HL-60 (cell line): ENCODE measurements at regions not wholly inside any gene's neighbourhood (a gene's known extent, or its start where the extent isn't known, plus 50 kb on each side); places are given as distances from the start of the nearest gene placed in this dataset.

Experiments used
- DNase-seq, 2 experiments: peaks; one replicate each; pipeline ENCODE4 v3.0.0-alpha.2; 2010 to 2020; ENCODE audit warnings: low read depth in 1 of 2, low spot score in 1 of 2
- H3K27ac ChIP-seq: fragments of 250-450 bp; sonication (Bioruptor Pico); replicated peaks from 2 replicates; pipeline ENCODE4 v1.5.1; 2020; ENCODE audit warnings: mild to moderate bottlenecking, moderate library complexity
- H3K27me3 ChIP-seq: fragments of 250-450 bp; sonication (Bioruptor Pico); 2 replicates; pipeline ENCODE4 v1.5.1; 2021; ENCODE audit warnings: mild to moderate bottlenecking, moderate library complexity; ENCODE audit not compliant: insufficient read depth, poor library complexity, severe bottlenecking
- H3K4me3 ChIP-seq: replicated peaks from 2 replicates; pipeline ENCODE4 v1.5.1; 2011; ENCODE audit warnings: mild to moderate bottlenecking, control low read depth, low read length; ENCODE audit not compliant: insufficient read depth
- GABPA ChIP-seq: IDR thresholded peaks from 2 replicates; pipeline ENCODE4 v1.6.1; 2012; ENCODE audit warnings: low read depth
- POLR2AphosphoS5 ChIP-seq: IDR thresholded peaks from 2 replicates; pipeline ENCODE4 v1.6.1; 2012; ENCODE audit warnings: low read depth
- SPI1 ChIP-seq: IDR thresholded peaks from 2 replicates; pipeline ENCODE4 v1.6.1; 2012; ENCODE audit warnings: low read depth, mild to moderate bottlenecking, borderline replicate concordance
- TF ChIP-seq, protein P1 (sequence below): IDR thresholded peaks from one replicate; pipeline ENCODE4 v1.5.1; 2011; ENCODE audit warnings: low read length, control low read depth, inconsistent platforms; ENCODE audit not compliant: insufficient read depth
- TF ChIP-seq, protein P2 (sequence below): IDR thresholded peaks from 2 replicates; pipeline ENCODE4 v1.6.1; 2012; ENCODE audit warnings: low read depth; ENCODE audit not compliant: insufficient replicate concordance

DNA sequence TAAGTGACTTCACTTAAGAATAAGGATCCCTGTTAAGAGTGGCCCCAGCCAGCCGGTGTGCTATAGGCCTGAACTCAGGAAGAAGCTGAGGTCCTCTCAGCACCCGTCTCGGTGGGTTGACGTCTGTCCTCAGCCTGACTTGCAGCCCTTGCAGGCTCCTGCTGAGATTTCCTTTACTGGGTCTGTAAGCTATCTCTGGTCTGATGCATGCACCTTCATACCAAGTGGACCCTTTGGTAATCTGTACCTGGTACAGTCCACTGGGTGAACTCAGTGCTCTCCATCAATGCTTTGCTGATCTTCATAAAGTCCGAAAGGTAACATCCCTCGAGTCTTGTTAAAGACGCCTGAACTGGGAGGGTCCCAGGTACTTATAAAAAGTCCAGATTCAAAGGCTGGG lies 212.0 kb upstream of the PPP2R3A start:
- Histone ChIP-seq H3K27me3 (no peaks in the 10 kb centered on the region), H3K27ac (no peak overlapping the region), H3K4me3 (no peak overlapping the region)
- TF ChIP-seq SPI1 = no peak
- TF ChIP-seq, protein P1, sequence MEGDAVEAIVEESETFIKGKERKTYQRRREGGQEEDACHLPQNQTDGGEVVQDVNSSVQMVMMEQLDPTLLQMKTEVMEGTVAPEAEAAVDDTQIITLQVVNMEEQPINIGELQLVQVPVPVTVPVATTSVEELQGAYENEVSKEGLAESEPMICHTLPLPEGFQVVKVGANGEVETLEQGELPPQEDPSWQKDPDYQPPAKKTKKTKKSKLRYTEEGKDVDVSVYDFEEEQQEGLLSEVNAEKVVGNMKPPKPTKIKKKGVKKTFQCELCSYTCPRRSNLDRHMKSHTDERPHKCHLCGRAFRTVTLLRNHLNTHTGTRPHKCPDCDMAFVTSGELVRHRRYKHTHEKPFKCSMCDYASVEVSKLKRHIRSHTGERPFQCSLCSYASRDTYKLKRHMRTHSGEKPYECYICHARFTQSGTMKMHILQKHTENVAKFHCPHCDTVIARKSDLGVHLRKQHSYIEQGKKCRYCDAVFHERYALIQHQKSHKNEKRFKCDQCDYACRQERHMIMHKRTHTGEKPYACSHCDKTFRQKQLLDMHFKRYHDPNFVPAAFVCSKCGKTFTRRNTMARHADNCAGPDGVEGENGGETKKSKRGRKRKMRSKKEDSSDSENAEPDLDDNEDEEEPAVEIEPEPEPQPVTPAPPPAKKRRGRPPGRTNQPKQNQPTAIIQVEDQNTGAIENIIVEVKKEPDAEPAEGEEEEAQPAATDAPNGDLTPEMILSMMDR = no peak
- TF ChIP-seq POLR2AphosphoS5 = no peak
- TF ChIP-seq, protein P2, sequence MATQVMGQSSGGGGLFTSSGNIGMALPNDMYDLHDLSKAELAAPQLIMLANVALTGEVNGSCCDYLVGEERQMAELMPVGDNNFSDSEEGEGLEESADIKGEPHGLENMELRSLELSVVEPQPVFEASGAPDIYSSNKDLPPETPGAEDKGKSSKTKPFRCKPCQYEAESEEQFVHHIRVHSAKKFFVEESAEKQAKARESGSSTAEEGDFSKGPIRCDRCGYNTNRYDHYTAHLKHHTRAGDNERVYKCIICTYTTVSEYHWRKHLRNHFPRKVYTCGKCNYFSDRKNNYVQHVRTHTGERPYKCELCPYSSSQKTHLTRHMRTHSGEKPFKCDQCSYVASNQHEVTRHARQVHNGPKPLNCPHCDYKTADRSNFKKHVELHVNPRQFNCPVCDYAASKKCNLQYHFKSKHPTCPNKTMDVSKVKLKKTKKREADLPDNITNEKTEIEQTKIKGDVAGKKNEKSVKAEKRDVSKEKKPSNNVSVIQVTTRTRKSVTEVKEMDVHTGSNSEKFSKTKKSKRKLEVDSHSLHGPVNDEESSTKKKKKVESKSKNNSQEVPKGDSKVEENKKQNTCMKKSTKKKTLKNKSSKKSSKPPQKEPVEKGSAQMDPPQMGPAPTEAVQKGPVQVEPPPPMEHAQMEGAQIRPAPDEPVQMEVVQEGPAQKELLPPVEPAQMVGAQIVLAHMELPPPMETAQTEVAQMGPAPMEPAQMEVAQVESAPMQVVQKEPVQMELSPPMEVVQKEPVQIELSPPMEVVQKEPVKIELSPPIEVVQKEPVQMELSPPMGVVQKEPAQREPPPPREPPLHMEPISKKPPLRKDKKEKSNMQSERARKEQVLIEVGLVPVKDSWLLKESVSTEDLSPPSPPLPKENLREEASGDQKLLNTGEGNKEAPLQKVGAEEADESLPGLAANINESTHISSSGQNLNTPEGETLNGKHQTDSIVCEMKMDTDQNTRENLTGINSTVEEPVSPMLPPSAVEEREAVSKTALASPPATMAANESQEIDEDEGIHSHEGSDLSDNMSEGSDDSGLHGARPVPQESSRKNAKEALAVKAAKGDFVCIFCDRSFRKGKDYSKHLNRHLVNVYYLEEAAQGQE = no peak
- TF ChIP-seq GABPA = no peak
- DNase-seq = no peak

DNA sequence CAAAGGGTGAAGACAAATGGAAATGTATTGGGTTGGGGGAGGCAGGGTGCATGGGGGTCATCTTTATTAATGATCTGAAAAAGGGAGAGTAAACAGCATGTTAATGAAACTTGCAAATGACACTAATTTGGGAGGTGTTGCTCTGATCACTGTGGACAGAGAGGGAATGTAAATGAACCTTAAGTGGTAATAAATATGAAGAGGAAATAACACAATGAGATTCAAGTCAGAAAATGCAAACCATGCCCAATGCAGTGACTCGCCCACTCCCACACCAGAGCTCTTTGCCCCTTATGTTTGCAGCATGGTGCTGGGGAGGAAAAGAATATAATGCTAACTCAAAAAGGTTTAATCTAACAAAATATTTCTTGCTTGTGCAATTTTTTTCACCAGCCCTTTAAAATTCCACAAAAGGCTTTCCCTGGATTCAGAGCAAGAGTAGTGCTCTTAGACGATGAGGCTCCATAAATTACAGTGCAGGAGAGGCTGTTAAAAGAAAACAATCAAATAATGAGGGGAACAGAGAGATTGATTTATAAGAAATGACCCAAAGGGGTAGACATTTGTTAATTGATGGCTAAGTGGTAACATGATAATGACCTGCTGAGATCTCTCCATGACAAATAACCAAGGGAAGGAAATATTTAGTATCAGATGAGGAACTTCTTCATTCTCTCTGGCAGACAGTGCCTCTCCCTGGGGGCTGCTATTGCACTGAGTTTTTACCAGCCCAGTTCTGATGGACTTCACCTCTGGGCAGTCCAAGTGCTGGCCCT lies 210.0 kb upstream of the PPP2R3A start:
- Histone ChIP-seq H3K4me3 (no peak overlapping the region), H3K27me3 (no peaks in the 10 kb centered on the region), H3K27ac (no peak overlapping the region)
- TF ChIP-seq, protein P2 = no peak
- TF ChIP-seq POLR2AphosphoS5 (no peak), SPI1 (no peak), GABPA (no peak)
- TF ChIP-seq, protein P1 = no peak
- no peak for DNase-seq

DNA sequence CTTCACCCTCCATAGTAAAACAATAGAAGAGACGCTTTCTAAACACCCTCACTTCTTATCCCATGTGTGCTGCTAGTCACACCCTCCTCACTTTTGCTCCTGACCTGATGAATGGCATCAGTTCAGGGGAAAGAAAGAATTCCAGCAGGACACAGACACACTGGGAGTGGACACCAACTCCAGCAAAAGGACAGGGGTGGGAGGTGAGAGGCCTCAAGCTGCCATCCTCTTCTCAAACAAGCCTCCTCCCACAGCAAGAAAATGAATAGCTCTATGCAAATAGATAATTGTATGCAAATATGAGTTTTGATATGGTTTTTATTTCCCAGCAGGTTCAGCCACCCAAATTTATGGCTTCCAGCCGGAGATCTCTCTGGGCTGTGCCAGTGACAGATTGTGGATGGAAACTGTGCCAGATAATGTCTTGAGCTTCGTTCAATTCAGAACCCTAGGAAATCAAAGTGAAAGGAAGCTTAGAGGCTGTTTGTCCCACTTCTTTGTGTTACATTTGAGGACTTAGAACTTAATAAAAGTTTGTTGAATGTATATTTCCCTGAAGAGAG lies 209.3 kb upstream of the PPP2R3A start:
- no peak for TF ChIP-seq SPI1
- TF ChIP-seq, protein P2 = no peak
- no peak for TF ChIP-seq GABPA
- TF ChIP-seq POLR2AphosphoS5 = no peak
- TF ChIP-seq, protein P1 = no peak
- no peak overlapping the region for H3K27ac ChIP-seq
- H3K27me3 ChIP-seq = no peaks in the 10 kb centered on the region
- H3K4me3 ChIP-seq = no peak overlapping the region
- no peak for DNase-seq
